ENCODE measurements at regions not wholly inside any gene's neighbourhood (a gene's known extent, or its start where the extent isn't known, plus 50 kb on each side); places are given as distances from the start of the nearest gene placed in this dataset.

DNA sequence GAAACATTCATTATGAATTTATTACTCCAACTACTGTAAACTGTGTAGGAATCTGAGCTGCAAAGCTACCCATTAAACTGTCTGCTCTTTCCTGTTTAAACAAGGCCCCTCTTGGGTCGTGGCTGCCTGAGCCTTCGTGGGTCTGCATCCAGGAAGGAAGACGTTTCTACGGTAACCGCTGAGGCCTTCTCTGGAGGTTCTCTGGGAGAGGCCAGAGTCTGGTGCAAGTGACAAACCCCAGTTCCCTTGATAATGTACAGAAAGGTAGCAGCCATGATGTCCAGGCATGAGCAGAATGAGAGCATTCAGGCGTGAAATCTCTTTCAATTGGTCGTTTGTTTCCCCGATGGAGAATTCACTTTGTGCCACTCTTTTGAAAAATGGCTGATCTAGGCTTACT is 350.2 kb downstream of the PLPP3 start:
- Mint-ChIP-seq H3K4me3 (no peak overlapping the region), H3K27me3 (no peaks in the 10 kb centered on the region), H3K36me3 (no peaks in the 10 kb centered on the region), H3K27ac (no peak overlapping the region), H3K9me3 (ENCODE audit: low read depth) (peaks cover 4% of the 10 kb centered on the region), H3K4me1 (no peaks in the 10 kb centered on the region)
- DNase-seq, result no peak
- CTCF ChIA-PET, result no interaction called here
- no peak for ATAC-seq

DNA sequence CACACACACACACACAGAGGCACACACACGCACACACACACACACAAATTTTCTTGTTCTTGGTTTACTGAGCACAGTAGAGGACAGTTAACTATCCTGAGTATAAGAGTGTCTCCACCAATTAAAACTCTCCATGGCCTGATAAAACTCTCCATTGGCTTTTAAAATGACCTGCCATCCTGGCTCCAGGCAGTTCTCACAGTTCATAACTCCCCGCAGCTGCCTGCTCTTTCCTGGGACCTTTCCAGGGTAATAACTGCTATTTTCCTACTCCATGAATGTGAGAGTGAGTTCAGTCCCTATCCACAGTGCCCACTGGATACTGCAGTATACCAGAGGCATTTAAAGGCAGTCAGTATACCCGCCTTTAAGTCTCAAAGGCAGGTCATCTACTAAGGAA is 351.5 kb downstream of the PLPP3 start:
- DNase-seq, result no peak
- peaks cover 4% of the 10 kb centered on the region for H3K9me3 Mint-ChIP-seq (ENCODE audit: low read depth)
- no peak for ATAC-seq
- H3K27ac Mint-ChIP-seq, result no peak overlapping the region
- H3K4me3 Mint-ChIP-seq, result no peak overlapping the region
- no peaks in the 10 kb centered on the region for H3K36me3 Mint-ChIP-seq
- CTCF ChIA-PET, result no interaction called here
- no peaks in the 10 kb centered on the region for H3K4me1 Mint-ChIP-seq
- no peaks in the 10 kb centered on the region for H3K27me3 Mint-ChIP-seq

DNA sequence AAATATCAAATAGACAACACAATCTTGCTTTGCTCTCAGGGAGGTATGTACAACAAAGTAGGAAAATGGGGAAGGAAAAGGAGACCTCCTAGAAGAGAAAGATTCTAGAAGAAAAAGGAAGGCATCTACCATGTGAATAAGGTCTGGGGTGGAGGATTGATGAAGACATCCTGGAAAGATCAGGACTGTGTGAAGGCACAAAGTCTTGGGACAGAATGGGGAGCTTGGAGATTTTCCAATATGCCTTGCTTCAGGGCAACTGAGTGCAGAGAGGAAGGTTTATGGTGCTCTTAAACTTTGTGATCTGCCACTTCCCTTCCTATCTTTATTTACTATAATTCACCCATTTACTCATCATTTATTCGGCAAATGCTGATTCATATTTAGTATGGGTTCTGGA is 352.0 kb downstream of the PLPP3 start:
- Mint-ChIP-seq H3K4me3 (no peak overlapping the region), H3K27me3 (no peaks in the 10 kb centered on the region)
- CTCF ChIA-PET, result no interaction called here

DNA sequence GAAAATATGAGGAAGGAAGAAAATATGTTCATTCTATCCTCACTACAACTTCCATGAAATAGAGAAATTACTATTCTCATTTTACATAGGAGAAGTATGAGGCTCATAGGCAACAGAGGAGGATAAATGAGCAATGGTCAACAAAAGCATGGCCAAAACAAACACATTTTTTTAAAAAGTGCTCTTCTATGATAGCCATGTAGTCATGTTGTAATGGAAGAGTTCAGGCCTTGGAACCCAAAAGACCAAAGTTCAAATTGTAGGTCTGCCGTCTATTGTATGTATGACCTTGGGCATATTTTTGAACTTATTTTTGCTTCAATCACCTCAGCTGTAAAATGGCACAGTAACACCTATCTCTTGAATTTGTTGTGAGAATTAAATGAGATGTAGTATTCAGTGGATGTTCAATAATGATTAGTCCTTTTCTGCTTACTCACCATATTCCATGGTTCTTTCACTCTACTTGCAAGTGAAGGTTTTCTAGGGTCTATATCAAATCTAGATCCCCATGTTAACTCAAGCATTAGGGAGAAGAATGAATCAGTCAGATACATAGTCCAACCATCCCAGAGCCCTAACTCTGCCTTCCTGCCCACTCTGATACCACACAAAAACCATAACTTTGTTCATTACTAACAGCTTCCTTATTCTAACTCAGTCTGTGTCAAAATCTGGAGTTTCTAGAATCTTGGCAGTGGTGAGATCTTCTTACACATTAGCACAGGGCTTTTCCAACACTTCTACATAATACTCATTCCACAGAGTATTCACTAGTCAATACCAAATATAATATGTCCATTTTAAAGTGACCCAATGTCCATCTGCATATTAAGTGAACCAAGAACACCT is 353.2 kb downstream of the PLPP3 start:
- no peaks in the 10 kb centered on the region for H3K4me1 Mint-ChIP-seq
- peaks cover 4% of the 10 kb centered on the region for H3K9me3 Mint-ChIP-seq (ENCODE audit: low read depth)
- no peak overlapping the region for H3K27ac Mint-ChIP-seq
- CTCF ChIA-PET, result no interaction called here
- ATAC-seq (no peak), DNase-seq (no peak)
- no peak overlapping the region for H3K4me3 Mint-ChIP-seq
- H3K36me3 Mint-ChIP-seq, result no peaks in the 10 kb centered on the region
- H3K27me3 Mint-ChIP-seq, result no peaks in the 10 kb centered on the region

More for the DNA sequence above, 352.0 kb downstream of the PLPP3 start:
- H3K9me3 Mint-ChIP-seq (ENCODE audit: low read depth), result peaks cover 4% of the 10 kb centered on the region
- no peaks in the 10 kb centered on the region for H3K36me3 Mint-ChIP-seq
- no peak overlapping the region for H3K27ac Mint-ChIP-seq
- ATAC-seq (no peak), DNase-seq (no peak)
- no peaks in the 10 kb centered on the region for H3K4me1 Mint-ChIP-seq

DNA sequence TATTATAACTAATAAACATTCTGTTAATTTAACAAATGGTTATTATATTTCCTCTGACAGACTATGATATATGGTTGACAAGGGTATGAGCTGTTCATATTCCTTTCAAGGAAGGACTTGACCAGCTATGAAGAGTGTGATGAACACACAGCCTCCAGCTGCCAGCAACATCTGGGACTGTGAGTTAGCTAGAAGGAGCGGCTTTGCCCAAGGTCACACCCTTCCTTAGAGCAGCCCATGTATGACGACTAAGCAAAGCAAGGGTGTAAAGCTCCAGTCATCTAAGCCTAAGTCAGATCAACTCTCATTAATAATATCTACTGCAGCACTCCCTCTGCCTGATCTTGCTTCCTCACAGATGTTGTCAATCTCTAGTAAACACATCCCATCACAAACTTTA is 355.4 kb downstream of the PLPP3 start:
- DNase-seq (no peak), ATAC-seq (no peak)
- CTCF ChIA-PET, result no interaction called here
- no peak overlapping the region for H3K4me3 Mint-ChIP-seq
- H3K9me3 Mint-ChIP-seq (ENCODE audit: low read depth), result no peaks in the 10 kb centered on the region
- H3K4me1 Mint-ChIP-seq, result no peaks in the 10 kb centered on the region
- no peaks in the 10 kb centered on the region for H3K36me3 Mint-ChIP-seq
- H3K27me3 Mint-ChIP-seq, result no peaks in the 10 kb centered on the region
- no peak overlapping the region for H3K27ac Mint-ChIP-seq

DNA sequence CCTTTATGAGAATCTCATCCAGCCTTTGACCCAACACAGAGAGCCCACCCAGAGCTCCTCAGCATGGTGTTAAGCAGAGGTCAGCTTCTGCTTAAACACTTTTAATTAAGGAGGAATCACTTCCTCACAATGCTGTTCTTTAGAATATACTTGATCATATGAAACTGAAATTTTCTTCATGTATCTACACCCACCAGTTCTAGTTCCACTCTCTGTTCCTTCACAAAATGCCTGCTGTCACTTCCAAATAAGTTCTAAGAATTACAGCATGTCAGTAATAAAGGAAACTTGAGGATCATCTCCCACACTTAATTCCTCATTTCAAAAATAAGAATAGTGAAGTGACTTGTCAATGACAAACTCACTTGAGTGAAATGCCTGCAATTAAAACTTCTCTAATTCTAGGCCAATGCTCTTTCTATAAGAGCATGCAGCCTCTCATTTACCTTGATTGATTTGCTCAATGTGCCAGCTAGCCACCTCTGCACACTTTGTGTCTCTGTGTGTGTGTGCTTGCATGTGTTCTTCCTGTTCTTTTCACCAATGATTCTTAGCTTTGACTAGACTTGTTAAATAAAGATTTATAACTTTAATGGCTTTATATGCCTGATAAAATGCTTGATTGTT is 356.3 kb downstream of the PLPP3 start:
- ATAC-seq, result no peak
- H3K27ac Mint-ChIP-seq, result no peak overlapping the region
- H3K27me3 Mint-ChIP-seq, result no peaks in the 10 kb centered on the region
- H3K36me3 Mint-ChIP-seq, result no peaks in the 10 kb centered on the region
- H3K4me1 Mint-ChIP-seq, result no peaks in the 10 kb centered on the region
- H3K4me3 Mint-ChIP-seq, result no peak overlapping the region
- no peak for DNase-seq
- CTCF ChIA-PET, result no interaction called here
- no peaks in the 10 kb centered on the region for H3K9me3 Mint-ChIP-seq (ENCODE audit: low read depth)

DNA sequence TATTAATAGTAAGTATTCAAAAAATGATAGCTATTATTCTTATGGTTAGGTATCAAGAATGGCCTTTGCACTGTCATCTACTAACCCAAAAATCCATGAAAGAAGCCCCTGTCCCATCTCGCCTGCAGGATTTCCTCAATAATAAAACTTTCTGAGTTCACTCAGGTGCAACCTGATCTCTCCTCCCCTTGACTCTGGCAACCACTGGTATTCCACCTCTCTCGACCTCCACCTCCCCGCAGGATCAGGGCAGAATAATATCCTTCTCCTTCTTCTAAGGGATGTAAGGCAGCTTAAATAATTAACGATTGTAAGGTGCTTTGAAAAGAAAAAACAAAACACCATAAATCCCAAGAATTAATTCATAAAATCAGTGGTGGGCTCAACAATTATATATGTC is 359.3 kb downstream of the PLPP3 start:
- Mint-ChIP-seq H3K4me1 (no peaks in the 10 kb centered on the region), H3K27me3 (no peaks in the 10 kb centered on the region), H3K9me3 (ENCODE audit: low read depth) (no peaks in the 10 kb centered on the region), H3K36me3 (no peaks in the 10 kb centered on the region), H3K27ac (no peak overlapping the region), H3K4me3 (no peak overlapping the region)
- CTCF ChIA-PET, result no interaction called here
- ATAC-seq (no peak), DNase-seq (no peak)

DNA sequence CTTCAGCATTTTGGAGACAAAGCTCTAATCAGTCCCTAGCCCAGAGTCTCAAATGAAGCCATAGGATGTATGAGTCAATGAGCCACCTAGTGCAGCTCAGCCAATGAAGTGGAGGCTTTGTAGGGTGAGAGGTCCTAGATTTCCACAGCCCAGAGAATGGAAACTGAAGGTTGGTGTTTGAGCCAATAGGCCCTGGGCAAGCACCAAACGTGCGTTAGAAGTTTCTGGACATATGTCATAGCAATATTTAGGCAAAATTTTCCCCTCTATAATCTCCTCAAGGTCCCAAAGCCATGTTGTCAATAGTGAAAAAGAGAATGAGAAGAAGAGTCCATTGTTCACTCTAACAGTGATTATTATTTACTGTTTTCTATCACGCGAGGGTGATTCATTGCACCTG is 361.3 kb downstream of the PLPP3 start:
- ATAC-seq (no peak), DNase-seq (no peak)
- Mint-ChIP-seq H3K27me3 (no peaks in the 10 kb centered on the region), H3K4me3 (no peak overlapping the region), H3K9me3 (ENCODE audit: low read depth) (no peaks in the 10 kb centered on the region), H3K27ac (no peak overlapping the region), H3K4me1 (no peaks in the 10 kb centered on the region), H3K36me3 (no peaks in the 10 kb centered on the region)
- CTCF ChIA-PET, result no interaction called here

DNA sequence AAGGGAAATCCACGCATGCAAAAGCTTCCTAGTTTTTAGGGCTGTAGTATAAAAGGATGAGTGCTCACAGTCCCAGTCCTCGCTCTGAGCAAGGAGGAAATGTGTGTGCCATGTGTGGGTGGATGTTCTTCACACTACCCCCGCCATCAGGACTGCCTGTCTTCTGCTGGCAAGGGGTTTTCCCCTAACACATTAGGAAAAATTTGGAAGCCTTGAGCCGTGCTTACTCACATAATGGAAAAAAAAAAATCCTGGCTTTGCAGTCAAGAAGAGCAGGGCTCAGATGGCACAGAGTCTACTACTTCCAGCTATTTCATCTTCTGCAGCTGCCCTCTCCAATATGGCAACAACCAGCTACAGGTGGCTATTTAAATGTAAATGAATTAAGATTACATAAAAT is 363.1 kb downstream of the PLPP3 start:
- H3K27ac Mint-ChIP-seq, result no peak overlapping the region
- no peaks in the 10 kb centered on the region for H3K36me3 Mint-ChIP-seq
- no peaks in the 10 kb centered on the region for H3K27me3 Mint-ChIP-seq
- CTCF ChIA-PET, result no interaction called here
- no peaks in the 10 kb centered on the region for H3K4me1 Mint-ChIP-seq
- DNase-seq (no peak), ATAC-seq (no peak)
- no peak overlapping the region for H3K4me3 Mint-ChIP-seq
- no peaks in the 10 kb centered on the region for H3K9me3 Mint-ChIP-seq (ENCODE audit: low read depth)

DNA sequence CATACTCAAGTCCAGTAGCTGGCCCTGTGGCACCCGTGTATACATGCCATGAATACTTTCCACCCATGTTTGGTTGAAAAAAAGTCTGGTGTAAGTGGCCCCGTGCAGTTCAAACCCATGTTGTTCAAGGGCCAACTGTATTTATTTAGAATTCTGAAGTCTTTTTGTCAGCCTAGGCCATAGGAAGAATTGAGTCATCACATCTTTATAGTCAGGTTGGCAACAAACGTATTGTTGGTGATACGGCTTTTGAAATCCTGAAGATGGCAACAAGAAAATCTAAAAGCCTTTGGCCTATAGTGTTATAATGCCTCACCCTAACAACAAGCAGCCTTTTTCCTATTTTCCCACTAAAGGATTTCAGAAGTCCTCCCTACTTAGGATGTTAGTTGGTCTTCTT is 363.6 kb downstream of the PLPP3 start:
- CTCF ChIA-PET, result no interaction called here
- Mint-ChIP-seq H3K4me1 (no peaks in the 10 kb centered on the region), H3K9me3 (ENCODE audit: low read depth) (no peaks in the 10 kb centered on the region), H3K27me3 (no peaks in the 10 kb centered on the region), H3K27ac (no peak overlapping the region), H3K4me3 (no peak overlapping the region), H3K36me3 (no peaks in the 10 kb centered on the region)
- DNase-seq, result no peak
- no peak for ATAC-seq

DNA sequence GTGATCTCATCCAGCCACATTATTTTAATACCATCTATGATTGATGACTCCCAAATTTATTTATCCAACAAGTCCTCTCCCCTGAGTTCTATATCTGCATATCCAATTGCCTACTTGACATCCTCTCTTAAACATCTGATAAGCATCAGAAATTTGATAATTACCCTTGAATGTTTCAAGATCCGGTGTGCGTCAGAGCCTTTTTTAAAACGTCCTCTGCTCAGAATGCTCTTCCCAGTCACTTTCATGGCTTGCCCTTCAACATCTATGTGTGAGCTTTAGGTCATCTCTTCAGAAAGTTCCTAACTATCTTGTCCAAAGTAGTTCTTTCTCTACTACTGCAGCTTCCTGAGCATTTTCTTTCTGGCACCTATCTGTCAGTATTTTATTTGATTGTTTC is 364.3 kb downstream of the PLPP3 start:
- DNase-seq, result no peak
- no peaks in the 10 kb centered on the region for H3K36me3 Mint-ChIP-seq
- CTCF ChIA-PET, result no interaction called here
- no peaks in the 10 kb centered on the region for H3K4me1 Mint-ChIP-seq
- no peak overlapping the region for H3K27ac Mint-ChIP-seq
- no peak for ATAC-seq
- H3K4me3 Mint-ChIP-seq, result no peak overlapping the region
- H3K9me3 Mint-ChIP-seq (ENCODE audit: low read depth), result no peaks in the 10 kb centered on the region
- no peaks in the 10 kb centered on the region for H3K27me3 Mint-ChIP-seq

DNA sequence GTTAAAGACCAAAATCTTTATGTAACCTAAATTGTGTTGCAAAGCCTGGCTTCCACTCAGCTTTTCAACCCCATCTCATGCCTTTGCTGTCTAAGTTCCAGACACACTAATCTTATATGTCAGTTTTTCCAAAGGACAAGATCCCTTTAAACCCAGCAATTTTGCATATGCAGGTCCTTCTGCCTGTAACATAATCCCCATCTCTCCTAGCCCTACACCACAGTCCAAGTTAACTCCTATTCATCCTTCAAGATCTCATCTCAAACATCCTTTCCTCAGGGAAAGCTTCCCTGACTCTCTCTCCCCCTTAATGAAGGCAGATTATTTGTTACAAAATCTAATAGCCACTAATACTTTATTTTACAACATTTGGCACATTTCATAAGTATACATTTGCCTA is 366.3 kb downstream of the PLPP3 start:
- H3K4me1 Mint-ChIP-seq, result no peaks in the 10 kb centered on the region
- no peaks in the 10 kb centered on the region for H3K9me3 Mint-ChIP-seq (ENCODE audit: low read depth)
- no peaks in the 10 kb centered on the region for H3K36me3 Mint-ChIP-seq
- ATAC-seq (no peak), DNase-seq (no peak)
- H3K27me3 Mint-ChIP-seq, result no peaks in the 10 kb centered on the region
- CTCF ChIA-PET, result no interaction called here
- H3K27ac Mint-ChIP-seq, result no peak overlapping the region
- H3K4me3 Mint-ChIP-seq, result no peak overlapping the region

DNA sequence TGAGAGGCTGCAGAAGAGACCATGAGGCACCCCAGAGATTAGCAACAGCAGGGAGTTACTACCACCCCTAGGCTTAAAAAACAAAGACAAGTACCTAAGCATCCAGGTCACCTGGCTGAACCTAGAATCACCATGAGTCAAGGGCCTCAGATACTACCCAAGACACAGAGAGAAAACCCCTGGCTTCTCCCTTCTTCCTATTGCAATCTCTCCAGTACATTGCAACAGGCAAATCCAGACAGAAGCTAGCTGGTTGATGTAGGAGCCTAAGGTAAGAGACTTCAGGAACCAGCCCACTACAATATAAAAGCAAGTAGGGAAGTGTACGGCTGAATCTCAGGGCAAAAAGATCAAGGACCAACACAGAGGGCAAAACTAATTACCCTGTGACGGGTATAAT is 367.2 kb downstream of the PLPP3 start:
- no peaks in the 10 kb centered on the region for H3K9me3 Mint-ChIP-seq (ENCODE audit: low read depth)
- CTCF ChIA-PET, result no interaction called here
- DNase-seq (no peak), ATAC-seq (no peak)
- H3K36me3 Mint-ChIP-seq, result no peaks in the 10 kb centered on the region
- H3K27ac Mint-ChIP-seq, result no peak overlapping the region
- H3K27me3 Mint-ChIP-seq, result no peaks in the 10 kb centered on the region
- no peak overlapping the region for H3K4me3 Mint-ChIP-seq
- no peaks in the 10 kb centered on the region for H3K4me1 Mint-ChIP-seq

DNA sequence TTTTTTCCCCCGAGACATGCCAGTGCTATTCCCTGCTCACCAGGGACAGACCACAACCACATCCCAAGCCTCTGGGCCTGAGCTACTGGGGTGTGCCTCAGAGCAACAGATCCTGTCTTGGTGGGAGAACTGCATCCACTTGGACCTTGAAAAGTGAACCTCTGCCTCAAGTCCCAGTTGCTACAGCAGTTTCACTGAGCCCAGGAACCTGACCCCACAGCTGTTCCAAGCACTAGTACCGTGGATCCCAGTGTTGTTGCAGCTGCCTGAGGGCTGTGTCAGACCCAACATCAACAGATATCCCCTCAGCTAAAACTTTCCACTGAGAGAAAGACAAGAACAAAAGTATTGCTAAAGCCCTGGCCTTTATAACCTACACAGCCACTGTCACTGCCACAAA is 373.0 kb downstream of the PLPP3 start:
- ATAC-seq, result no peak
- no peak overlapping the region for H3K27ac Mint-ChIP-seq
- H3K9me3 Mint-ChIP-seq (ENCODE audit: low read depth), result no peaks in the 10 kb centered on the region
- CTCF ChIA-PET, result no interaction called here
- H3K4me3 Mint-ChIP-seq, result no peak overlapping the region
- no peaks in the 10 kb centered on the region for H3K27me3 Mint-ChIP-seq
- H3K4me1 Mint-ChIP-seq, result no peaks in the 10 kb centered on the region
- H3K36me3 Mint-ChIP-seq, result no peaks in the 10 kb centered on the region
- DNase-seq, result no peak

Measured in activated CD8-positive, alpha-beta memory T cell treated with anti-CD3 and anti-CD28 coated beads, Interleukin-2, amount 10 ng/mL, durations not matched to agents 7 days and 5 days (primary cell).